GM19395 (cell line): ENCODE measurements at regions not wholly inside any gene's neighbourhood (a gene's known extent, or its start where the extent isn't known, plus 50 kb on each side); places are given as distances from the start of the nearest gene placed in this dataset.
"Not testable (repeated sequence)": the region's sequence is repeated elsewhere in the genome, so short reads cannot be mapped to it uniquely, and the experiment has no call there.

Source experiments
- ATAC-seq: cut with Tn5 transposase; IDR thresholded peaks from one replicate; pipeline ENCODE4 v1.9.1; 2021; ENCODE audit warnings: mild to moderate bottlenecking, moderate library complexity; ENCODE audit not compliant: unreplicated experiment

GRCh38 chr5:167284222-167284890 lies 1007.1 kb upstream of the WWC1 start:
- no peak for ATAC-seq

GRCh38 chr5:167285591-167285990 lies 1005.9 kb upstream of the WWC1 start:
- no peak for ATAC-seq

GRCh38 chr5:167286891-167287290 lies 1004.6 kb upstream of the WWC1 start:
- no peak for ATAC-seq

GRCh38 chr5:167290478-167290877 lies 1001.0 kb upstream of the WWC1 start:
- ATAC-seq = no peak

- no peak for ATAC-seq
These were observed 996.4 kb upstream of the WWC1 start for GRCh38 chr5:167294882-167295680.

GRCh38 chr5:167295681-167296005 lies 995.8 kb upstream of the WWC1 start:
- ATAC-seq = no peak

- ATAC-seq = no peak
These were observed 995.4 kb upstream of the WWC1 start for GRCh38 chr5:167296066-167296465.

GRCh38 chr5:167296661-167297060 lies 994.8 kb upstream of the WWC1 start:
- no peak for ATAC-seq

GRCh38 chr5:167299861-167300260 lies 991.6 kb upstream of the WWC1 start:
- ATAC-seq = not testable (repeated sequence)

- ATAC-seq = no peak
These were observed 987.9 kb upstream of the WWC1 start for GRCh38 chr5:167303582-167303981.

GRCh38 chr5:167304834-167305469 lies 986.5 kb upstream of the WWC1 start:
- no peak for ATAC-seq

GRCh38 chr5:167305591-167306213 lies 985.7 kb upstream of the WWC1 start:
- no peak for ATAC-seq

- no peak for ATAC-seq
These were observed 984.4 kb upstream of the WWC1 start for GRCh38 chr5:167307042-167307441.

GRCh38 chr5:167308466-167308865 lies 983.0 kb upstream of the WWC1 start:
- ATAC-seq = no peak

- ATAC-seq = no peak
These were observed 981.4 kb upstream of the WWC1 start for GRCh38 chr5:167309941-167310517.

- ATAC-seq = no peak
These were observed 980.1 kb upstream of the WWC1 start for GRCh38 chr5:167311340-167311739.

GRCh38 chr5:167312225-167312624 lies 979.2 kb upstream of the WWC1 start:
- no peak for ATAC-seq

GRCh38 chr5:167315762-167316161 lies 975.7 kb upstream of the WWC1 start:
- no peak for ATAC-seq

GRCh38 chr5:167317884-167318283 lies 973.6 kb upstream of the WWC1 start:
- no peak for ATAC-seq

GRCh38 chr5:167319243-167319642 lies 972.2 kb upstream of the WWC1 start:
- no peak for ATAC-seq

GRCh38 chr5:167320019-167320418 lies 971.4 kb upstream of the WWC1 start:
- no peak for ATAC-seq
